Aorta (tissue), 5 donors: ENCODE measurements at regions not wholly inside any gene's neighbourhood (a gene's known extent, or its start where the extent isn't known, plus 50 kb on each side); places are given as distances from the start of the nearest gene placed in this dataset.

Experiments
- ATAC-seq: fragments of 200-7000 bp; cut with Tn5 transposase; one replicate; pipeline ENCODE4 v1.9.1; 2022; ENCODE audit warnings: moderate library complexity; ENCODE audit not compliant: low FRiP score
- DNase-seq, 2 donors: peaks; one replicate each; pipeline ENCODE4 v3.0.0-alpha.2; 2020
- H3K27ac ChIP-seq, 2 donors: one replicate each; pipeline ENCODE4 v1.5.1; 2013; ENCODE audit warnings: low read length in 2 of 2, mild to moderate bottlenecking in 2 of 2, moderate library complexity in 2 of 2, control low read depth in 1 of 2, inconsistent platforms in 1 of 2, low read depth in 1 of 2
- H3K27me3 ChIP-seq, 2 donors: one replicate each; pipeline ENCODE4 v1.6.1; 2013; ENCODE audit warnings: control low read depth in 1 of 2, low read length in 1 of 2, mild to moderate bottlenecking in 1 of 2, moderate library complexity in 1 of 2; ENCODE audit not compliant: insufficient read depth in 2 of 2, control insufficient read depth in 1 of 2
- H3K36me3 ChIP-seq, 2 donors: one replicate each; pipeline ENCODE4 v1.6.1; 2013; ENCODE audit warnings: control low read depth in 1 of 2, low read length in 1 of 2, mild to moderate bottlenecking in 1 of 2; ENCODE audit not compliant: insufficient read depth in 2 of 2, control insufficient read depth in 1 of 2
- H3K4me1 ChIP-seq, 2 donors: one replicate each; pipeline ENCODE4 v1.6.1; 2013; ENCODE audit warnings: low read length in 2 of 2, control low read depth in 1 of 2, mild to moderate bottlenecking in 1 of 2, moderate library complexity in 1 of 2; ENCODE audit not compliant: insufficient read depth in 2 of 2, control insufficient read depth in 1 of 2
- H3K4me3 ChIP-seq, 2 donors: one replicate each; pipeline ENCODE4 v1.5.1; 2013; ENCODE audit warnings: low read length in 2 of 2, control low read depth in 1 of 2, mild to moderate bottlenecking in 1 of 2
- H3K9me3 ChIP-seq: one replicate; pipeline ENCODE4 v1.6.1; 2013; ENCODE audit warnings: mild to moderate bottlenecking, low read length; ENCODE audit not compliant: control insufficient read depth
- WGBS, 2 donors: extraction: QIAGEN DNeasy Blood & Tissue Kit; methylation state at CpG; one replicate each; pipeline ENCODE4 v1.1.7; 2013; 5-methylcytosine and 5-hydroxymethylcytosine counted together
- intact Hi-C, 2 donors: fragments of 100-400 bp; cut with DNase I; formaldehyde crosslinking; loops; one replicate each; pipeline versions ENCODE4 v1.14.2 to v1.15.0; 2022
- donor health status: healthy with polysubstance abuse.
- donor health status: Bipolar disorder and iron deficiency.
- donor health status: DM: no; HTN: no; CAD: no.
- donor health status: DM: no; HTN: no; CAD: no.
- donor health status: DM: yes; HTN: yes; CAD: no.

- no peak for ATAC-seq
- intact Hi-C loops, result no loop called here
- Histone ChIP-seq H3K36me3 (no peaks in the 10 kb centered on the region), H3K9me3 (no peaks in the 10 kb centered on the region), H3K27ac (no peak overlapping the region), H3K27me3 (no peaks in the 10 kb centered on the region), H3K4me3 (no peak overlapping the region), H3K4me1 (no peaks in the 10 kb centered on the region)
- no peak for DNase-seq
- 81 to 83% methylated on average over 8 of the region's 8 CpGs for WGBS, 2 donors
Measured at GRCh38 chr17:52827526-52827925, 669.0 kb upstream of the CA10 start.

- no peak for DNase-seq
- Histone ChIP-seq H3K4me1 (no peaks in the 10 kb centered on the region), H3K4me3 (no peak overlapping the region), H3K27ac (no peak overlapping the region), H3K36me3 (no peaks in the 10 kb centered on the region), H3K27me3 (no peaks in the 10 kb centered on the region), H3K9me3 (no peaks in the 10 kb centered on the region)
- no peak for ATAC-seq
- intact Hi-C loops, result no loop called here
- WGBS, 2 donors, result 66 to 76% methylated on average over 3 of the region's 3 CpGs
Measured at GRCh38 chr17:52824542-52824941, 666.0 kb upstream of the CA10 start.

- H3K36me3 ChIP-seq, result no peaks in the 10 kb centered on the region
- DNase-seq, result no peak
- H3K4me1 ChIP-seq, result no peaks in the 10 kb centered on the region
- intact Hi-C loops, result no loop called here
- H3K27ac ChIP-seq, result no peak overlapping the region
- H3K4me3 ChIP-seq, result no peak overlapping the region
- ATAC-seq, result no peak
- no peaks in the 10 kb centered on the region for H3K27me3 ChIP-seq
- H3K9me3 ChIP-seq, result no peaks in the 10 kb centered on the region
Measured at GRCh38 chr17:52823155-52823554, 664.6 kb upstream of the CA10 start.

- H3K4me3 ChIP-seq, result no peak overlapping the region
- H3K27ac ChIP-seq, result no peak overlapping the region
- intact Hi-C loops, result no loop called here
- ATAC-seq (no peak), DNase-seq (no peak)
- H3K27me3 ChIP-seq, result peaks cover 0 to 2% of the 10 kb centered on the region in 2 donors
- no peaks in the 10 kb centered on the region for H3K4me1 ChIP-seq
- H3K36me3 ChIP-seq, result no peaks in the 10 kb centered on the region
- 40 to 45% methylated on average over 7 of the region's 7 CpGs for WGBS, 2 donors
- no peaks in the 10 kb centered on the region for H3K9me3 ChIP-seq
Measured at GRCh38 chr17:52790359-52790955, 631.9 kb upstream of the CA10 start.

GRCh38 chr17:52789829-52790228, 631.3 kb upstream of the CA10 start:
- H3K9me3 ChIP-seq, result no peaks in the 10 kb centered on the region
- no peak overlapping the region for H3K27ac ChIP-seq
- intact Hi-C loops, result no loop called here
- DNase-seq (no peak), ATAC-seq (no peak)
- no peaks in the 10 kb centered on the region for H3K4me1 ChIP-seq
- H3K27me3 ChIP-seq, result peaks cover 0 to 2% of the 10 kb centered on the region in 2 donors
- 44 to 47% methylated on average over 3 of the region's 3 CpGs for WGBS, 2 donors
- no peak overlapping the region for H3K4me3 ChIP-seq
- H3K36me3 ChIP-seq, result no peaks in the 10 kb centered on the region

- Histone ChIP-seq H3K36me3 (no peaks in the 10 kb centered on the region), H3K27ac (no peak overlapping the region), H3K4me1 (no peaks in the 10 kb centered on the region), H3K9me3 (no peaks in the 10 kb centered on the region), H3K4me3 (no peak overlapping the region), H3K27me3 (no peaks in the 10 kb centered on the region)
- intact Hi-C loops, result no loop called here
- WGBS, 2 donors, result 18 to 26% methylated on average over 4 of the region's 4 CpGs
- ATAC-seq (no peak), DNase-seq (no peak)
Measured at GRCh38 chr17:52776234-52776633, 617.7 kb upstream of the CA10 start.

GRCh38 chr17:52762794-52763167, 604.3 kb upstream of the CA10 start:
- Histone ChIP-seq H3K9me3 (no peaks in the 10 kb centered on the region), H3K4me1 (no peaks in the 10 kb centered on the region), H3K27me3 (no peaks in the 10 kb centered on the region), H3K4me3 (no peak overlapping the region), H3K36me3 (no peaks in the 10 kb centered on the region), H3K27ac (no peak overlapping the region)
- DNase-seq (no peak), ATAC-seq (no peak)
- intact Hi-C loops, result no loop called here
- 83 to 88% methylated on average over 1 of the region's 1 CpG for WGBS, 2 donors

GRCh38 chr17:52762147-52762793, 603.8 kb upstream of the CA10 start:
- Histone ChIP-seq H3K9me3 (no peaks in the 10 kb centered on the region), H3K4me1 (no peaks in the 10 kb centered on the region), H3K27me3 (no peaks in the 10 kb centered on the region), H3K36me3 (no peaks in the 10 kb centered on the region), H3K27ac (no peak overlapping the region), H3K4me3 (no peak overlapping the region)
- ATAC-seq, result no peak
- no peak for DNase-seq
- intact Hi-C loops, result no loop called here
- 62 to 67% methylated on average over 5 of the region's 5 CpGs for WGBS, 2 donors

GRCh38 chr17:52759864-52760263, 601.4 kb upstream of the CA10 start:
- no peaks in the 10 kb centered on the region for H3K27me3 ChIP-seq

More at GRCh38 chr17:52759864-52760263, 601.4 kb upstream of the CA10 start:
- Histone ChIP-seq H3K27ac (no peak overlapping the region), H3K4me3 (no peak overlapping the region), H3K4me1 (no peaks in the 10 kb centered on the region), H3K9me3 (no peaks in the 10 kb centered on the region), H3K36me3 (no peaks in the 10 kb centered on the region)
- DNase-seq, result no peak
- intact Hi-C loops, result no loop called here
- WGBS, 2 donors, result 87 to 89% methylated on average over 3 of the region's 3 CpGs
- no peak for ATAC-seq
